ENCODE measurements at regions not wholly inside any gene's neighbourhood (a gene's known extent, or its start where the extent isn't known, plus 50 kb on each side); places are given as distances from the start of the nearest gene placed in this dataset.

DNA sequence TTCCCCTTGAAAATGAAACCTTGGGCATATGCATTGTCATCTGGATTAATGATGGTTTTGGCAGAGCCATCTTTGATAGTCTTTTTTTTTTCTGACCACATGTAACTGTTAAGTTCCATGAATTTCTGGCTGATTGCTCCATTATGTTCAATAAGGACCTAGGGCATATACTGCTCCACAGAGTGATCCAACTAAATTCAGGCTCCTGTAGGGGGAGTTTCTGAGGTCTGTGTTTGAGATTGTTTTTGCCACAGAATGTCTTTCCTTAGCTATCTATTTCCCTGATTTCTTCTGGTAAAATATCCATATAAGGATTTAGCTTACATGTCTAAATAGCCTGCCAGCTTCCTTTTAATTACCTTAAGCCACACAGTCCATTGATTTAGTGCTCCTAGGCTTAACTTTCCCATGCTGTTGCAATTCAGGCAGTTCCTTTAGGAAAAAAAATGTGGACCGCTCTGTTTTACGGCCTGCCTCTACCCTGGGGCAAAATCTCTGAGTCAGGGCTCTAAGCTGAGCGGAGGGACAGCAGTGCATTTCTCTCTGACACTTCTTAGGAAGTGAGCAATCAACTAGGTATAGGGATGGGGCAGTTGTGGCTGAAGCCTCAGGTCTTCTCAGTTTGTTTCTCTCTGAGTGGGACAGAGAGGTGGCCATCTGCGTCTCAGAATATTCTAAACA, 796.2 kb downstream of the NR2F2 start:
- ChIA-PET CTCF (ENCODE audit: low intra/inter-chr PET ratio) (no interaction called here), POLR2A (no interaction called here)
- FAIRE-seq (no peak), ATAC-seq (no peak), DNase-seq (ENCODE audit: extremely low read depth in 1 of 4, low spot score in 3 of 4) (no peak)
- Histone ChIP-seq H3K4me2 (ENCODE audit: insufficient read depth, low read length) (no peak overlapping the region), H3K27ac (ENCODE audit: extremely low read depth, low read depth, low read length) (no peak overlapping the region), H3K4me3 (no peak overlapping the region), H3K4me1 (replicated peaks in 1 of 2; ENCODE audit: control insufficient read depth in 2 of 2, insufficient read depth in 2 of 2, low read length in 2 of 2) (no peaks in the 10 kb centered on the region), H2AFZ (ENCODE audit: low read depth, low read length) (no peak overlapping the region), H3K9me1 (ENCODE audit: control insufficient read depth, insufficient read depth, low read length) (no peaks in the 10 kb centered on the region), H4K20me1 (replicated peaks; ENCODE audit: control insufficient read depth, insufficient read depth, low read length) (no peaks in the 10 kb centered on the region), H3K27me3 (ENCODE audit: control insufficient read depth in 2 of 2, insufficient read depth in 2 of 2, low read length in 2 of 2) (no peaks in the 10 kb centered on the region), H3K9ac (ENCODE audit: insufficient read depth in 1 of 2, low read depth in 2 of 2, low read length in 2 of 2) (no peak overlapping the region), H3K36me3 (ENCODE audit: control insufficient read depth, insufficient read depth, low read length) (no peaks in the 10 kb centered on the region), H3K79me2 (ENCODE audit: control insufficient read depth, insufficient read depth, low read length) (no peaks in the 10 kb centered on the region), H3K9me3 (replicated peaks; ENCODE audit: control insufficient read depth, insufficient read depth, low read depth, low read length) (no peaks in the 10 kb centered on the region)
- WGBS (ENCODE audit: insufficient coverage, low coverage, missing lambda C conversion rate) = 0% methylated on average over 4 of the region's 4 CpGs
- in situ Hi-C loops (cut with MboI) = no loop called here
- TF ChIP-seq GATAD2B (IDR thresholded peaks at IDR 0.05; ENCODE audit: borderline replicate concordance) = no peak
- no peak for TF ChIP-seq ZNF165 (CRISPR knock-in tag; IDR thresholded peaks at IDR 0.05; ENCODE audit: borderline replicate concordance)
- TF ChIP-seq CBX3 (IDR thresholded peaks at IDR 0.05; ENCODE audit: borderline replicate concordance in 1 of 2, low read length in 2 of 2) = no peak
- TF ChIP-seq GTF2A2 (tag; IDR thresholded peaks at IDR 0.05) = no peak
- TF ChIP-seq HOXB6 (CRISPR knock-in tag; IDR thresholded peaks at IDR 0.05; ENCODE audit: borderline replicate concordance) = no peak
- TF ChIP-seq ZNF384 (IDR thresholded peaks at IDR 0.05; ENCODE audit: low read depth, low read length) = no peak
- no peak for TF ChIP-seq ZKSCAN1 (IDR thresholded peaks at IDR 0.05; ENCODE audit: low read depth, low read length)
- no peak for TF ChIP-seq ZNF174 (CRISPR knock-in tag; IDR thresholded peaks at IDR 0.05)
- TF ChIP-seq ETV5 (CRISPR knock-in tag; IDR thresholded peaks at IDR 0.05; ENCODE audit: low read depth) = no peak
- TF ChIP-seq LARP7 (IDR thresholded peaks at IDR 0.05) = no peak
- TF ChIP-seq ZNF224 (CRISPR knock-in tag; IDR thresholded peaks at IDR 0.05) = no peak
- TF ChIP-seq, protein P1, sequence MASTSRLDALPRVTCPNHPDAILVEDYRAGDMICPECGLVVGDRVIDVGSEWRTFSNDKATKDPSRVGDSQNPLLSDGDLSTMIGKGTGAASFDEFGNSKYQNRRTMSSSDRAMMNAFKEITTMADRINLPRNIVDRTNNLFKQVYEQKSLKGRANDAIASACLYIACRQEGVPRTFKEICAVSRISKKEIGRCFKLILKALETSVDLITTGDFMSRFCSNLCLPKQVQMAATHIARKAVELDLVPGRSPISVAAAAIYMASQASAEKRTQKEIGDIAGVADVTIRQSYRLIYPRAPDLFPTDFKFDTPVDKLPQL (IDR thresholded peaks at IDR 0.05; ENCODE audit: extremely low read depth, insufficient read length) = no peak
- TF ChIP-seq BHLHE40 (IDR thresholded peaks at IDR 0.05; ENCODE audit: low read length) = no peak
- BruUV-seq (replicated peaks) = no TSS peak
- intact Hi-C loops (cut with micrococcal nuclease) = no loop called here

Data from K562 (cell line).